Activated B cell treated with CpG ODN at 0.5 μM for 24 hours (primary cell): ENCODE measurements at regions not wholly inside any gene's neighbourhood (a gene's known extent, or its start where the extent isn't known, plus 50 kb on each side); places are given as distances from the start of the nearest gene placed in this dataset.

Experiments
- ATAC-seq: fragments of 200-7000 bp; cut with Tn5 transposase; one replicate; pipeline ENCODE4 v1.10.0; 2021; ENCODE audit warnings: low read depth, mild to moderate bottlenecking, moderate library complexity
- CTCF ChIA-PET: fragments of 350-600 bp; sonication (Branson Sonifier 250); formaldehyde crosslinking; loops from one replicate; lab custom pipeline; 2021; ENCODE audit warnings: antibody characterized with exemption; lab: Charles Lee
- POLR2A ChIA-PET: fragments of 350-600 bp; sonication (Branson Sonifier 250); formaldehyde crosslinking; loops from one replicate; lab custom pipeline; 2021; ENCODE audit warnings: antibody characterized with exemption; lab: Charles Lee
- DNase-seq: peaks from one replicate; pipeline ENCODE4 v3.0.0; 2022
- H3K27ac Mint-ChIP-seq: one replicate; pipeline ENCODE4 v1.8.0; 2020; ENCODE audit warnings: mixed read lengths
- H3K27me3 Mint-ChIP-seq: one replicate; pipeline ENCODE4 v1.8.0; 2021; ENCODE audit warnings: mixed read lengths
- H3K36me3 Mint-ChIP-seq: one replicate; pipeline ENCODE4 v1.8.0; 2021; ENCODE audit warnings: low read depth, mixed read lengths
- H3K4me1 Mint-ChIP-seq: one replicate; pipeline ENCODE4 v1.8.0; 2021; ENCODE audit warnings: mixed read lengths
- H3K4me3 Mint-ChIP-seq: one replicate; pipeline ENCODE4 v1.8.0; 2020; ENCODE audit warnings: mild to moderate bottlenecking, mixed read lengths
- H3K9me3 Mint-ChIP-seq: one replicate; pipeline ENCODE4 v1.8.0; 2020; ENCODE audit warnings: mixed read lengths
- CTCF ChIP-seq: fragments of 200-600 bp; IDR thresholded peaks from one replicate; pipeline ENCODE4 v1.8.0; 2022; ENCODE audit warnings: antibody characterized with exemption, mild to moderate bottlenecking
- intact Hi-C: fragments of 100-400 bp; cut with micrococcal nuclease; formaldehyde crosslinking; loops from one replicate; pipeline ENCODE4 v1.15.1; 2024

GRCh38 chr20:6395695-6396094 lies 272.9 kb upstream of the FERMT1 start:
- Mint-ChIP-seq H3K9me3 (no peaks in the 10 kb centered on the region), H3K27ac (no peak overlapping the region), H3K27me3 (no peaks in the 10 kb centered on the region), H3K36me3 (no peaks in the 10 kb centered on the region), H3K4me1 (no peaks in the 10 kb centered on the region), H3K4me3 (no peak overlapping the region)
- intact Hi-C loops, result no loop called here
- DNase-seq (no peak), ATAC-seq (no peak)
- ChIA-PET CTCF (interaction anchor here (0.6 kb wide), 1 partner anchor 71 kb away, joined by 3 read pairs; no protein-coding TSS in a partner anchor), POLR2A (no interaction called here)
- no peak for TF ChIP-seq CTCF

- Mint-ChIP-seq H3K36me3 (no peaks in the 10 kb centered on the region), H3K4me3 (no peak overlapping the region), H3K9me3 (no peaks in the 10 kb centered on the region), H3K4me1 (no peaks in the 10 kb centered on the region), H3K27me3 (no peaks in the 10 kb centered on the region), H3K27ac (no peak overlapping the region)
- no peak for DNase-seq
- ChIA-PET CTCF (no interaction called here), POLR2A (no interaction called here)
- no peak for TF ChIP-seq CTCF
- intact Hi-C loops, result no loop called here
- ATAC-seq, result no peak
Measured at GRCh38 chr20:6388671-6389197, 265.9 kb upstream of the FERMT1 start.

- POLR2A ChIA-PET, result no interaction called here
- no peak for TF ChIP-seq CTCF
- no peak overlapping the region for H3K27ac Mint-ChIP-seq
- H3K9me3 Mint-ChIP-seq, result no peaks in the 10 kb centered on the region
- CTCF ChIA-PET, result no interaction called here
- no peaks in the 10 kb centered on the region for H3K4me1 Mint-ChIP-seq
- H3K36me3 Mint-ChIP-seq, result no peaks in the 10 kb centered on the region
- DNase-seq (no peak), ATAC-seq (no peak)
- H3K4me3 Mint-ChIP-seq, result no peak overlapping the region
- intact Hi-C loops, result no loop called here
- no peaks in the 10 kb centered on the region for H3K27me3 Mint-ChIP-seq
Measured at GRCh38 chr20:6384956-6385486, 262.2 kb upstream of the FERMT1 start.

- no peaks in the 10 kb centered on the region for H3K4me1 Mint-ChIP-seq
- DNase-seq, result no peak
- ChIA-PET CTCF (no interaction called here), POLR2A (no interaction called here)
- H3K27me3 Mint-ChIP-seq, result no peaks in the 10 kb centered on the region
- intact Hi-C loops, result no loop called here
- peaks cover 3% of the 10 kb centered on the region for H3K9me3 Mint-ChIP-seq
- H3K36me3 Mint-ChIP-seq, result no peaks in the 10 kb centered on the region
- no peak for TF ChIP-seq CTCF
- H3K27ac Mint-ChIP-seq, result no peak overlapping the region
- no peak overlapping the region for H3K4me3 Mint-ChIP-seq
- ATAC-seq, result no peak
Measured at GRCh38 chr20:6384380-6384779, 261.6 kb upstream of the FERMT1 start.

- DNase-seq (no peak), ATAC-seq (no peak)
- ChIA-PET POLR2A (no interaction called here), CTCF (no interaction called here)
- Mint-ChIP-seq H3K4me3 (no peak overlapping the region), H3K4me1 (no peaks in the 10 kb centered on the region), H3K9me3 (peaks cover 3% of the 10 kb centered on the region), H3K27me3 (no peaks in the 10 kb centered on the region), H3K27ac (no peak overlapping the region), H3K36me3 (no peaks in the 10 kb centered on the region)
- TF ChIP-seq CTCF, result no peak
- intact Hi-C loops, result no loop called here
Measured at GRCh38 chr20:6381887-6382286, 259.1 kb upstream of the FERMT1 start.
